CD8-positive, alpha-beta memory T cell (primary cell): ENCODE measurements at regions not wholly inside any gene's neighbourhood (a gene's known extent, or its start where the extent isn't known, plus 50 kb on each side); places are given as distances from the start of the nearest gene placed in this dataset.

Source experiments
- CTCF ChIA-PET: fragments of 350-600 bp; sonication (Branson Sonifier 250); formaldehyde crosslinking; loops from one replicate; lab custom pipeline; 2021; ENCODE audit warnings: antibody characterized with exemption; lab: Charles Lee
- POLR2A ChIA-PET: fragments of 350-600 bp; sonication (Branson Sonifier 250); formaldehyde crosslinking; loops from one replicate; lab custom pipeline; 2021; ENCODE audit warnings: antibody characterized with exemption; lab: Charles Lee
- DNase-seq, 5 donors: peaks; one replicate each; pipeline versions ENCODE4 v3.0.0 to v3.0.0-alpha.2; 2020 to 2022; ENCODE audit warnings: mixed read lengths in 1 of 5
- H3K27ac ChIP-seq: one replicate; pipeline ENCODE4 v1.7.0; 2013; ENCODE audit warnings: low read depth, mild to moderate bottlenecking, low read length, moderate library complexity
- H3K27me3 ChIP-seq: 2 replicates; pipeline ENCODE4 v1.7.0; 2013; ENCODE audit warnings: low read length, mild to moderate bottlenecking; ENCODE audit not compliant: insufficient read depth, poor library complexity, severe bottlenecking
- H3K36me3 ChIP-seq: 2 replicates; pipeline ENCODE4 v1.7.0; 2013; ENCODE audit warnings: mild to moderate bottlenecking, low read length, moderate library complexity; ENCODE audit not compliant: insufficient read depth
- H3K4me1 ChIP-seq: 2 replicates; pipeline ENCODE4 v1.7.0; 2013; ENCODE audit warnings: mild to moderate bottlenecking, low read length, moderate library complexity; ENCODE audit not compliant: insufficient read depth
- H3K4me3 ChIP-seq: 2 replicates; pipeline ENCODE4 v1.7.0; 2013; ENCODE audit warnings: mild to moderate bottlenecking, low read length
- H3K9me3 ChIP-seq: 2 replicates; pipeline ENCODE4 v1.7.0; 2013; ENCODE audit warnings: mild to moderate bottlenecking, low read length
- H3K27ac Mint-ChIP-seq, 8 donors: one replicate each; pipeline ENCODE4 v1.8.0; 2020 to 2021; ENCODE audit warnings: mixed read lengths in 8 of 8, mild to moderate bottlenecking in 6 of 8, inconsistent platforms in 3 of 8, moderate library complexity in 3 of 8
- H3K27me3 Mint-ChIP-seq, 2 donors: one replicate each; pipeline ENCODE4 v1.8.0; 2020 to 2021; ENCODE audit warnings: mixed read lengths in 2 of 2, mild to moderate bottlenecking in 1 of 2, moderate library complexity in 1 of 2
- H3K36me3 Mint-ChIP-seq, 3 donors: one replicate each; pipeline ENCODE4 v1.8.0; 2020 to 2021; ENCODE audit warnings: mixed read lengths in 3 of 3, inconsistent platforms in 1 of 3, mild to moderate bottlenecking in 1 of 3
- H3K4me1 Mint-ChIP-seq, 3 donors: one replicate each; pipeline ENCODE4 v1.8.0; 2020 to 2021; ENCODE audit warnings: mixed read lengths in 3 of 3, inconsistent platforms in 1 of 3, mild to moderate bottlenecking in 1 of 3
- H3K4me3 Mint-ChIP-seq, 7 donors: one replicate each; pipeline ENCODE4 v1.8.0; 2020 to 2021; ENCODE audit warnings: mixed read lengths in 7 of 7, mild to moderate bottlenecking in 6 of 7, moderate library complexity in 4 of 7, inconsistent platforms in 2 of 7
- H3K9me3 Mint-ChIP-seq, 5 donors: one replicate each; pipeline ENCODE4 v1.8.0; 2020 to 2022; ENCODE audit warnings: mixed read lengths in 5 of 5, mild to moderate bottlenecking in 3 of 5, moderate library complexity in 2 of 5, inconsistent platforms in 1 of 5

DNA sequence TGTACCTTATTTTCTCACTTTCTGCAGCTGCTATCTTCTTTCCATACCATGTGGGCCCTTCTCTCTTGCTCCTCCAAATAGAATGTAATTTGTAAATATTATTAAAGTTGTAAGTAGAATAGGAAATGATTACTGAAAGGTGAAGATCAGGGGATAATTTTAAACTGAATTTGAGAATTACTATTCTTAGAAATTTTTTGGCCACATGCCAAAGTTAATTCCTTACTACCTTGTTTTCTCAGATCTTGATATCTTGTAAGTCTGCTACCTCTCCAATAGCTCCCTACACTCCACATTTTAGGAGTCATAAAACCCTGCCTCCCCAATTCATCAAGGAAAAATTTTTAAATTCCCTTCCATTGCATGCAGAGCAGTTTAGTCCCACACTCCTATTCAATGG is 442.7 kb downstream of the SATB2 start:
- H3K27me3 ChIP-seq = no peaks in the 10 kb centered on the region
- peaks cover 0 to 6% (median 0%) of the 10 kb centered on the region in 5 donors for H3K9me3 Mint-ChIP-seq
- no peak overlapping the region for H3K27ac ChIP-seq
- H3K4me3 ChIP-seq = no peak overlapping the region
- H3K4me3 Mint-ChIP-seq = no peak overlapping the region
- CTCF ChIA-PET = no interaction called here
- H3K27me3 Mint-ChIP-seq = no peaks in the 10 kb centered on the region
- no peak overlapping the region for H3K27ac Mint-ChIP-seq
- H3K4me1 ChIP-seq = no peaks in the 10 kb centered on the region
- POLR2A ChIA-PET = no interaction called here
- no peak for DNase-seq
- no peaks in the 10 kb centered on the region for H3K36me3 Mint-ChIP-seq
- no peaks in the 10 kb centered on the region for H3K36me3 ChIP-seq
- H3K4me1 Mint-ChIP-seq = no peaks in the 10 kb centered on the region
- H3K9me3 ChIP-seq = no peaks in the 10 kb centered on the region

DNA sequence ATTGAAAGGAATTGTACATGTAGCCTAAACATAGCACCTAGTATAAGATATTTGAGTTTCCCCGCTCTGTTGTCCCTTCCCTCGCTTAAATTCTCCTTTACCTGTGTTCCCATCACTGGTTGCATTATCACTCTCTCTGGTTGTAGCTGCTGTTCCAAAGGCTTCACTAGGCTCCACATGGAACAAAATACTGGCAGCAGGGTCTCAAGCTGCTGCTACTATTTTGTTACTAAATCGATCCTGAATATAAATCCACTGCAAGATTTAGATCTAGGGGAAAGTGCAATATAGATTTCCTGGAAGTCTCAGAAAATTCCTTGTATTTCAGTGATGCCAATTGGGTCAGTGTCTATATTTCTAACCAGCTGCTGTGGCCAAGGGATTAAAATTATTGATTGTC is 443.5 kb downstream of the SATB2 start:
- CTCF ChIA-PET = no interaction called here
- H3K36me3 Mint-ChIP-seq = no peaks in the 10 kb centered on the region

DNA sequence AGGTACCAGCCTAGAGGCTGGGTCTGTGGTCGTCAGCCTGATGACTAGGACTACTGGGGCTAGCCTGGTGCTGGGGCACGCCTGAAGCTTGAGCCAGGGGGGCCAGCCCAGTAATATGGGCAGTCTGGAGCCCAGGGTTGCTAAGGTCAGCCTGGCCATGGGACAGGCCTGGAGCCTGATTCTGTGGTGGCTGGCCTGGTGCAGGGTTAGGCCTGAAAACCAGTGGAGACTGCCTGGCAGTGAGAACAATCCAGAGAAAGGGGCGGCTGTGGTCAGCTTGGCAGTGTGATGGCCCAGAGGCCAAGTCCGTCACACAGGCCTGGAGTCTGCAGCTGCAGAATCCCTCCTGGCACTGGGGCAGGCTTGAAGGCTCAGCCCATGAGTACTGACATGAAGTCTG is 445.8 kb downstream of the SATB2 start:
- H3K4me3 Mint-ChIP-seq = no peak overlapping the region
- no peak overlapping the region for H3K27ac Mint-ChIP-seq
- POLR2A ChIA-PET = no interaction called here
- CTCF ChIA-PET = no interaction called here
- no peak overlapping the region for H3K4me3 ChIP-seq
- H3K27me3 Mint-ChIP-seq = no peaks in the 10 kb centered on the region
- peaks cover 0 to 12% (median 2%) of the 10 kb centered on the region in 5 donors for H3K9me3 Mint-ChIP-seq
- no peaks in the 10 kb centered on the region for H3K36me3 Mint-ChIP-seq
- no peaks in the 10 kb centered on the region for H3K36me3 ChIP-seq
- no peak overlapping the region for H3K27ac ChIP-seq
- DNase-seq = peak in 1 of 5 donors; percentile 29
- H3K4me1 ChIP-seq = no peaks in the 10 kb centered on the region
- no peaks in the 10 kb centered on the region for H3K9me3 ChIP-seq
- H3K27me3 ChIP-seq = no peaks in the 10 kb centered on the region
- no peaks in the 10 kb centered on the region for H3K4me1 Mint-ChIP-seq

More for the DNA sequence above, 443.5 kb downstream of the SATB2 start:
- H3K4me3 Mint-ChIP-seq = no peak overlapping the region
- no peak overlapping the region for H3K27ac Mint-ChIP-seq
- H3K27me3 ChIP-seq = no peaks in the 10 kb centered on the region
- H3K4me1 Mint-ChIP-seq = no peaks in the 10 kb centered on the region
- no peaks in the 10 kb centered on the region for H3K9me3 ChIP-seq
- no peaks in the 10 kb centered on the region for H3K4me1 ChIP-seq
- H3K9me3 Mint-ChIP-seq = peaks cover 0 to 12% (median 0%) of the 10 kb centered on the region in 5 donors
- POLR2A ChIA-PET = no interaction called here
- H3K27me3 Mint-ChIP-seq = no peaks in the 10 kb centered on the region
- H3K36me3 ChIP-seq = no peaks in the 10 kb centered on the region
- H3K4me3 ChIP-seq = no peak overlapping the region
- no peak for DNase-seq
- H3K27ac ChIP-seq = no peak overlapping the region

DNA sequence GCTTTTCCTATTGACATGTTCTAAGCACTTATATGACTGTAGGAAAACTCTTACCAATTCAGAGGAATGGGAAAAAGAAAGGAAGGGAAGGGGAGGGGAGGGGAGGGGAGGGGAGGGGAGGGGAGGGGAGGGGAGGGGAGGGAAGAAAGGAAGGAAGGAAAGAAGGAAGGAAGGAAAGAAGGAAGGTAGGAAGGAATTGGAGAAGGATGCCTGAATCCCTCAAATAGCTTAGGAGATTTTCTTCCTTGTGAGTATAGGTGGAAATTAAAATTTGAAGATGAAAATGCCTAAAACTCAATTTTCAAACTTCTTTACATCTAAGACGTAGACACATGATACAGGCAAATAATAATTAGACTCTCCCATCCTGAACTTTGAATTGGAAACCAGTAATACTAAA is 463.1 kb downstream of the SATB2 start:
- POLR2A ChIA-PET = no interaction called here
- Histone ChIP-seq H3K9me3 (no peaks in the 10 kb centered on the region), H3K4me3 (no peak overlapping the region), H3K4me1 (no peaks in the 10 kb centered on the region), H3K36me3 (no peaks in the 10 kb centered on the region), H3K27me3 (no peaks in the 10 kb centered on the region), H3K27ac (no peak overlapping the region)
- no peak overlapping the region for H3K27ac Mint-ChIP-seq
- DNase-seq = no peak
- no peaks in the 10 kb centered on the region for H3K36me3 Mint-ChIP-seq
- no peak overlapping the region for H3K4me3 Mint-ChIP-seq
- CTCF ChIA-PET = no interaction called here
- no peaks in the 10 kb centered on the region for H3K27me3 Mint-ChIP-seq
- no peaks in the 10 kb centered on the region for H3K4me1 Mint-ChIP-seq
- H3K9me3 Mint-ChIP-seq = peaks cover 0 to 18% (median 2%) of the 10 kb centered on the region in 5 donors

DNA sequence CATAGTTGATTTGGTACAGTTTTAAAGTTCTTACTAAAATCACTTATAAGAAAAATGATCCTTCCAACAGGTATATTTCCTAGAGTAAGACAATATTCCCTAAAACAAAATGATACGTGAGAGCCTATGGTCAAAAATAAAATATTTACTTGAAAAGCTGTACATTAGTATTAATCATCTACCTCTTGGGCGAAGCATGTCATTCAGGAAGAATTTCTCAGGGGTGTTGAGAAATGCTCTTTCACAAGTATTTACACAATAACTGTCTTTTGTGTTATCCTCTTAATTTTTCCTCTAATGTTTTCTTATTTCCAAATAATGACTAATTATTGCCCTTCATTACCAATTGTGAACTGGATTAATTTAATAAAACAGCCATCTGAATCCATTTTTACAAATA is 466.3 kb downstream of the SATB2 start:
- H3K27ac ChIP-seq = no peak overlapping the region
- H3K36me3 ChIP-seq = no peaks in the 10 kb centered on the region
- POLR2A ChIA-PET = no interaction called here
- Mint-ChIP-seq H3K36me3 (no peaks in the 10 kb centered on the region), H3K27ac (no peak overlapping the region), H3K9me3 (peaks cover 0 to 23% (median 2%) of the 10 kb centered on the region in 5 donors), H3K27me3 (no peaks in the 10 kb centered on the region), H3K4me3 (no peak overlapping the region), H3K4me1 (no peaks in the 10 kb centered on the region)
- H3K4me1 ChIP-seq = no peaks in the 10 kb centered on the region
- DNase-seq = no peak
- CTCF ChIA-PET = interaction anchor here (0.6 kb wide), 1 partner anchor 1747 kb away, joined by 4 read pairs; no protein-coding TSS in a partner anchor
- H3K4me3 ChIP-seq = no peak overlapping the region
- no peaks in the 10 kb centered on the region for H3K27me3 ChIP-seq
- no peaks in the 10 kb centered on the region for H3K9me3 ChIP-seq

DNA sequence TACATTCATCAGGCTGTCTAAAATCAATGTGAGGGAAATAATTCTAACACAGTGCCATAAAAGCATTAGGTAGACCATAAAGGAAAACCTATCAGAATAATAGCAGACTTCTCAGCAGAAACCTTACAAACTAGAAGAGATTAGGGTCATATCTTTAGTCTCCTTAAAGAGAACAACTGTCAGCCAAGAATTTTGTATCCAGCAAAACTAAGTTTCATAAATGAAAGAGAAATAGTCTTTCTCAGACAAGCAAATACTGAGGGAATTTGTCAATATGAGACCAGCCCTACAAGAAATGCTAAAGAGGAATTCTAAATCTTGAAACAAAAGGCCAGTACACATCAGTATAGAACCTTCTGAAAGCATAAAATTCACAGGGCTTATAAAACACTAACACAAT is 482.0 kb downstream of the SATB2 start:
- no peaks in the 10 kb centered on the region for H3K9me3 ChIP-seq
- H3K4me1 ChIP-seq = no peaks in the 10 kb centered on the region
- no peak overlapping the region for H3K4me3 ChIP-seq
- no peaks in the 10 kb centered on the region for H3K27me3 ChIP-seq
- CTCF ChIA-PET = no interaction called here
- no peaks in the 10 kb centered on the region for H3K36me3 ChIP-seq
- Mint-ChIP-seq H3K27ac (no peak overlapping the region), H3K36me3 (no peaks in the 10 kb centered on the region), H3K4me3 (no peak overlapping the region), H3K9me3 (peaks cover 14 to 27% (median 18%) of the 10 kb centered on the region in 5 donors), H3K27me3 (no peaks in the 10 kb centered on the region), H3K4me1 (no peaks in the 10 kb centered on the region)
- POLR2A ChIA-PET = no interaction called here
- no peak for DNase-seq
- H3K27ac ChIP-seq = no peak overlapping the region

DNA sequence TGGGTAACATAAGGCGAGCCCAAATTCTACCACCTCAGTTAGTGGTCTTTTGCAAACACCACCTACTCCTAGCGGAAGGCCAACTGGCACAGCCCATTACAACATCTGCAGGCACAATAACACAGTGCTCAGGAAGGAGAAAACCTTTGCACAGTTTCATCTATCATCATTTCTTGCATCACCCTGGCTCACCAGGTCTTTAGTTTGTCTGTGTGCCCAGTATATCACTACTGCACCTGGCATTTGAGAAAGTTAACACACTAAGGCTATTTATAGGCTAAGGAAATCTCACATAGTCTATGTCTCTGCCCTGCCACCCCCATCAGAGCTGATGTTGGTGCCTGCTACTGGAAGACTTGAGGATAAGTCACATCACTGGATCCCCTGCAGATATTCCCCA is 484.0 kb downstream of the SATB2 start:
- H3K27ac ChIP-seq = no peak overlapping the region
- no peaks in the 10 kb centered on the region for H3K36me3 ChIP-seq
- no peaks in the 10 kb centered on the region for H3K27me3 ChIP-seq
- no peak overlapping the region for H3K27ac Mint-ChIP-seq
- no peaks in the 10 kb centered on the region for H3K4me1 Mint-ChIP-seq
- H3K9me3 ChIP-seq = no peaks in the 10 kb centered on the region
- H3K4me3 Mint-ChIP-seq = no peak overlapping the region
- H3K27me3 Mint-ChIP-seq = no peaks in the 10 kb centered on the region
- CTCF ChIA-PET = no interaction called here
- H3K9me3 Mint-ChIP-seq = peaks cover 13 to 27% (median 18%) of the 10 kb centered on the region in 5 donors
- no peaks in the 10 kb centered on the region for H3K4me1 ChIP-seq
- POLR2A ChIA-PET = no interaction called here
- no peak for DNase-seq
- H3K4me3 ChIP-seq = no peak overlapping the region
- H3K36me3 Mint-ChIP-seq = no peaks in the 10 kb centered on the region

DNA sequence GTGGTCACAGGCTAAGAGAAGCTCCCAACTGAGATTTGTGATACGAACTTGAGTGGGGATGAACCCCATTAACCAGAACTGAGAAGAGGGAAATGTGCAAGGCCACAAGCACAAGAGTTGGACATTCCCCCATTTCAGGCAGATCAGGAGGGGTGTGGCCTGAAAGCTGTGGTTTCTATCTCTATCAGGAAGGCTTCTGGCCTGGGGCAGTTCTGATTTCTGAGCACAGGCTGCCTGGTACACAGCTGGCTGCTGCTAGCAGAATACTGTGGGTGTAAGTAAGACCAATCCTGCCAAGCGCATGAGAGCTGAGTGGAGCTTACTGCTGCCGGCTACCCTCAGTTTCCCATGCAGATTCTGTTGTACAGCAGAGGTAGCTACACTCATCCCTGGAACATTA is 484.6 kb downstream of the SATB2 start:
- Histone ChIP-seq H3K36me3 (no peaks in the 10 kb centered on the region), H3K27ac (no peak overlapping the region), H3K27me3 (no peaks in the 10 kb centered on the region), H3K4me3 (no peak overlapping the region), H3K9me3 (no peaks in the 10 kb centered on the region), H3K4me1 (no peaks in the 10 kb centered on the region)
- H3K4me3 Mint-ChIP-seq = no peak overlapping the region
- POLR2A ChIA-PET = no interaction called here
- no peaks in the 10 kb centered on the region for H3K4me1 Mint-ChIP-seq
- DNase-seq = no peak
- no peaks in the 10 kb centered on the region for H3K27me3 Mint-ChIP-seq
- no peak overlapping the region for H3K27ac Mint-ChIP-seq
- peaks cover 13 to 27% (median 18%) of the 10 kb centered on the region in 5 donors for H3K9me3 Mint-ChIP-seq
- no peaks in the 10 kb centered on the region for H3K36me3 Mint-ChIP-seq
- CTCF ChIA-PET = no interaction called here

DNA sequence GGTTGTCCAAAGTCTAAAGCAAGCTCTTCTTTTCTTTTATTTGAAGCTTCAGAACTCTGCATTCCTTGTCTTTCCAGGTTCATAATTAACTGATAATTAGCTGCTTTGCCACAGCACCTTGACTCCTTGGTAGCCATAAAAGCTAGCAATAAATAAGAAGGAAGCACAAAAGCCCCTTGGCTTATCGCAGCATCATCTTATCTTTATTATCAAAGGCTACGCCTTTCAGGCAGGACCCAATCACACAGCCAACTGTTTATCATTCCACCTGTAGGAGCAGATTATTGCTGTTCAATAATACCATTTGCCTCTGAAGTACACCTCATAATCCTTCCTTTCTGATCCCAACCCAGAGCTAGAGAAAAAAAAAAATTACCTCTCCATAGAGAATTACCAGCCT is 489.2 kb downstream of the SATB2 start:
- POLR2A ChIA-PET = no interaction called here

More for the DNA sequence above, 489.2 kb downstream of the SATB2 start:
- Histone ChIP-seq H3K36me3 (no peaks in the 10 kb centered on the region), H3K27me3 (no peaks in the 10 kb centered on the region), H3K27ac (no peak overlapping the region), H3K4me1 (no peaks in the 10 kb centered on the region), H3K4me3 (no peak overlapping the region), H3K9me3 (no peaks in the 10 kb centered on the region)
- CTCF ChIA-PET = no interaction called here
- H3K9me3 Mint-ChIP-seq = peaks cover 0 to 4% (median 0%) of the 10 kb centered on the region in 5 donors
- no peak overlapping the region for H3K4me3 Mint-ChIP-seq
- DNase-seq = no peak
- no peaks in the 10 kb centered on the region for H3K36me3 Mint-ChIP-seq
- no peaks in the 10 kb centered on the region for H3K4me1 Mint-ChIP-seq
- H3K27me3 Mint-ChIP-seq = no peaks in the 10 kb centered on the region
- H3K27ac Mint-ChIP-seq = no peak overlapping the region
